ENCODE measurements at regions not wholly inside any gene's neighbourhood (a gene's known extent, or its start where the extent isn't known, plus 50 kb on each side); places are given as distances from the start of the nearest gene placed in this dataset.

- WGBS, 2 donors, result 74 to 82% methylated on average over 17 of the region's 17 CpGs
- intact Hi-C loops (cut with DNase I; ENCODE audit: low total_unique reads), result no loop called here
Observed at GRCh38 chr13:22496803-22497508, 683.8 kb upstream of the SGCG start.

GRCh38 chr13:22497991-22498780 lies 682.6 kb upstream of the SGCG start:
- no peak for DNase-seq (ENCODE audit: low spot score in 2 of 2)
- TF ChIP-seq CTCF (IDR thresholded peaks at IDR 0.05), result no peak
- no peak for TF ChIP-seq POLR2A (IDR thresholded peaks at IDR 0.05)
- no peak overlapping the region for H3K4me3 ChIP-seq (ENCODE audit: low read depth, poor library complexity, severe bottlenecking)
- 79 to 82% methylated on average over 16 of the region's 16 CpGs for WGBS, 2 donors
- intact Hi-C loops (cut with DNase I; ENCODE audit: low total_unique reads), result no loop called here

More at GRCh38 chr13:22496803-22497508, 683.8 kb upstream of the SGCG start:
- DNase-seq (ENCODE audit: low spot score in 2 of 2), result no peak
- no peak for TF ChIP-seq CTCF (IDR thresholded peaks at IDR 0.05)
- TF ChIP-seq POLR2A (IDR thresholded peaks at IDR 0.05), result no peak
- no peak overlapping the region for H3K4me3 ChIP-seq (ENCODE audit: low read depth, poor library complexity, severe bottlenecking)

GRCh38 chr13:22499919-22500318 lies 680.9 kb upstream of the SGCG start:
- no peak for DNase-seq (ENCODE audit: low spot score in 2 of 2)
- no peak for TF ChIP-seq POLR2A (IDR thresholded peaks at IDR 0.05)
- TF ChIP-seq CTCF (IDR thresholded peaks at IDR 0.05), result no peak
- intact Hi-C loops (cut with DNase I; ENCODE audit: low total_unique reads), result no loop called here
- H3K4me3 ChIP-seq (ENCODE audit: low read depth, poor library complexity, severe bottlenecking), result no peak overlapping the region

GRCh38 chr13:22505489-22505888 lies 675.3 kb upstream of the SGCG start:
- intact Hi-C loops (cut with DNase I; ENCODE audit: low total_unique reads), result no loop called here
- DNase-seq (ENCODE audit: low spot score in 2 of 2), result no peak
- no peak for TF ChIP-seq CTCF (IDR thresholded peaks at IDR 0.05)
- no peak for TF ChIP-seq POLR2A (IDR thresholded peaks at IDR 0.05)
- no peak overlapping the region for H3K4me3 ChIP-seq (ENCODE audit: low read depth, poor library complexity, severe bottlenecking)
- 29 to 37% methylated on average over 4 of the region's 4 CpGs for WGBS, 2 donors

GRCh38 chr13:22506096-22506691 lies 674.6 kb upstream of the SGCG start:
- no peak for DNase-seq (ENCODE audit: low spot score in 2 of 2)
- H3K4me3 ChIP-seq (ENCODE audit: low read depth, poor library complexity, severe bottlenecking), result no peak overlapping the region
- WGBS, 2 donors, result 78 to 82% methylated on average over 8 of the region's 8 CpGs
- no peak for TF ChIP-seq CTCF (IDR thresholded peaks at IDR 0.05)
- no peak for TF ChIP-seq POLR2A (IDR thresholded peaks at IDR 0.05)
- intact Hi-C loops (cut with DNase I; ENCODE audit: low total_unique reads), result no loop called here

Measured in lower leg skin (tissue), 4 donors.